ENCODE measurements at regions not wholly inside any gene's neighbourhood (a gene's known extent, or its start where the extent isn't known, plus 50 kb on each side); places are given as distances from the start of the nearest gene placed in this dataset.

GRCh38 chr12:65769880-65770279 lies 54.4 kb upstream of the HMGA2 start:
- BruUV-seq (replicated peaks), result no TSS peak
- Mint-ChIP-seq H3K4me3 (ENCODE audit: unreplicated experiment) (no peak overlapping the region), H3K27ac (ENCODE audit: low read depth, unreplicated experiment) (no peak overlapping the region), H3K27me3 (ENCODE audit: insufficient read depth, unreplicated experiment) (no peaks in the 10 kb centered on the region), H3K4me1 (ENCODE audit: insufficient read depth, unreplicated experiment) (peaks cover 19% of the 10 kb centered on the region), H3K9me3 (ENCODE audit: unreplicated experiment) (peaks cover 7% of the 10 kb centered on the region), H3K36me3 (ENCODE audit: insufficient read depth, unreplicated experiment) (no peaks in the 10 kb centered on the region)
- POLR2A ChIA-PET, result interaction anchor here (0.9 kb wide), 1 partner anchor 9 kb away, joined by 3 read pairs; no protein-coding TSS in a partner anchor
- no peak for TF ChIP-seq CTCF (IDR thresholded peaks at IDR 0.05; ENCODE audit: unreplicated experiment)
- CTCF ChIA-PET, result interaction anchor here (0.6 kb wide), 1 partner anchor 184 kb away, joined by 4 read pairs; no protein-coding TSS in a partner anchor
- intact Hi-C loops (cut with micrococcal nuclease), result no loop called here
- DNase-seq (ENCODE audit: unreplicated experiment), result no peak
